CD4-positive, alpha-beta T cell treated with Interleukin-15 for 4 hours (primary cell): ENCODE measurements at regions not wholly inside any gene's neighbourhood (a gene's known extent, or its start where the extent isn't known, plus 50 kb on each side); places are given as distances from the start of the nearest gene placed in this dataset.

ENCODE experiments used
- DNase-seq: peaks from one replicate; pipeline ENCODE4 v3.0.0-alpha.2; 2020; ENCODE audit warnings: low spot score

- no peak for DNase-seq
Observed at GRCh38 chr3:124246376-124246775, 254.5 kb upstream of the ROPN1 start.

- no peak for DNase-seq
Observed at GRCh38 chr3:124246949-124247348, 255.0 kb upstream of the ROPN1 start.

- DNase-seq, result no peak
Observed at GRCh38 chr3:124248471-124249028, 256.6 kb upstream of the ROPN1 start.

- DNase-seq, result no peak
Observed at GRCh38 chr3:124249038-124249437, 257.1 kb upstream of the ROPN1 start.

- DNase-seq, result no peak
Observed at GRCh38 chr3:124250053-124250452, 258.1 kb upstream of the ROPN1 start.

- DNase-seq, result no peak
Observed at GRCh38 chr3:124256156-124256555, 264.2 kb upstream of the ROPN1 start.

- DNase-seq, result no peak
Observed at GRCh38 chr3:124256599-124256998, 264.7 kb upstream of the ROPN1 start.

- DNase-seq, result no peak
Observed at GRCh38 chr3:124257336-124257864, 265.5 kb upstream of the ROPN1 start.

GRCh38 chr3:124258057-124258500, 266.2 kb upstream of the ROPN1 start:
- DNase-seq, result no peak

- DNase-seq, result no peak
Observed at GRCh38 chr3:124260206-124260915, 268.4 kb upstream of the ROPN1 start.

GRCh38 chr3:124261306-124261705, 269.4 kb upstream of the ROPN1 start:
- no peak for DNase-seq

GRCh38 chr3:124263168-124263567, 271.2 kb upstream of the ROPN1 start:
- DNase-seq, result no peak

- no peak for DNase-seq
Observed at GRCh38 chr3:124264346-124264745, 272.4 kb upstream of the ROPN1 start.

GRCh38 chr3:124266487-124266886, 274.6 kb upstream of the ROPN1 start:
- DNase-seq, result no peak

GRCh38 chr3:124267406-124267805, 275.5 kb upstream of the ROPN1 start:
- DNase-seq, result no peak

- DNase-seq, result no peak
Observed at GRCh38 chr3:124268355-124268754, 276.4 kb upstream of the ROPN1 start.

GRCh38 chr3:124269619-124270018, 277.7 kb upstream of the ROPN1 start:
- no peak for DNase-seq

- DNase-seq, result no peak
Observed at GRCh38 chr3:124272605-124273151, 280.8 kb upstream of the ROPN1 start.

GRCh38 chr3:124273651-124274050, 281.7 kb upstream of the ROPN1 start:
- no peak for DNase-seq

- DNase-seq, result no peak
Observed at GRCh38 chr3:124274051-124274450, 282.1 kb upstream of the ROPN1 start.

- DNase-seq, result no peak
Observed at GRCh38 chr3:124275412-124275811, 283.5 kb upstream of the ROPN1 start.

- no peak for DNase-seq
Observed at GRCh38 chr3:124276133-124276532, 284.2 kb upstream of the ROPN1 start.

GRCh38 chr3:124276539-124277143, 284.7 kb upstream of the ROPN1 start:
- no peak for DNase-seq
